ENCODE measurements at regions not wholly inside any gene's neighbourhood (a gene's known extent, or its start where the extent isn't known, plus 50 kb on each side); places are given as distances from the start of the nearest gene placed in this dataset.

DNA sequence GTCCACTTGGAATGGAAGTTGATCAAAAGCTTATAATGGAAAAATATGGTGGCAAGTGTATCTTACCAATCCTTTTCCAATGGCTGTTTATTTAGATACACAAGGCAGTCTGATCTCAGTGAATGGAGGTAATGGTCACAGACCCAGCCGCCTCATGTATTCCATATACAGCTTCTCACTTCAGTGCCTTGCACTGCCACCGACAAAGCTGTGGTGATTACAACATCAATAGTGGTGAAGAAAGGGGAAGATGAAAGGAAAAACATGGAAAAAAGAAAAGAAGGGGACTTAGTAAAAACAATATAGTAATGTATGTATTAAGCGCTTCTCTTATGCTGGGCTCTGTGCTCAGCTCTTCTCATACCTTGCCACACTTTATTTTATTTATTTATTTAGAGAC is 297.3 kb upstream of the RASA1 start:
- H3K36me3 Mint-ChIP-seq (ENCODE audit: low read depth): no peaks in the 10 kb centered on the region
- no peak for ATAC-seq

More for the DNA sequence above, 297.3 kb upstream of the RASA1 start:
- Histone ChIP-seq H3K27me3 (ENCODE audit: insufficient read depth) (no peaks in the 10 kb centered on the region), H3K4me1 (ENCODE audit: insufficient read depth) (no peaks in the 10 kb centered on the region), H2AFZ (no peak overlapping the region), H3K4me2 (no peak overlapping the region), H3K4me3 (no peak overlapping the region), H3K27ac (ENCODE audit: low read depth) (no peak overlapping the region), H3F3A (replicated peaks; ENCODE audit: low read depth) (no peaks in the 10 kb centered on the region), H3K79me2 (replicated peaks; ENCODE audit: insufficient read depth) (no peaks in the 10 kb centered on the region), H3K36me3 (ENCODE audit: insufficient read depth) (no peaks in the 10 kb centered on the region), H4K20me1 (replicated peaks; ENCODE audit: insufficient read depth) (no peaks in the 10 kb centered on the region), H3K9me2 (ENCODE audit: insufficient read depth) (no peaks in the 10 kb centered on the region)
- TF ChIP-seq, protein P1, sequence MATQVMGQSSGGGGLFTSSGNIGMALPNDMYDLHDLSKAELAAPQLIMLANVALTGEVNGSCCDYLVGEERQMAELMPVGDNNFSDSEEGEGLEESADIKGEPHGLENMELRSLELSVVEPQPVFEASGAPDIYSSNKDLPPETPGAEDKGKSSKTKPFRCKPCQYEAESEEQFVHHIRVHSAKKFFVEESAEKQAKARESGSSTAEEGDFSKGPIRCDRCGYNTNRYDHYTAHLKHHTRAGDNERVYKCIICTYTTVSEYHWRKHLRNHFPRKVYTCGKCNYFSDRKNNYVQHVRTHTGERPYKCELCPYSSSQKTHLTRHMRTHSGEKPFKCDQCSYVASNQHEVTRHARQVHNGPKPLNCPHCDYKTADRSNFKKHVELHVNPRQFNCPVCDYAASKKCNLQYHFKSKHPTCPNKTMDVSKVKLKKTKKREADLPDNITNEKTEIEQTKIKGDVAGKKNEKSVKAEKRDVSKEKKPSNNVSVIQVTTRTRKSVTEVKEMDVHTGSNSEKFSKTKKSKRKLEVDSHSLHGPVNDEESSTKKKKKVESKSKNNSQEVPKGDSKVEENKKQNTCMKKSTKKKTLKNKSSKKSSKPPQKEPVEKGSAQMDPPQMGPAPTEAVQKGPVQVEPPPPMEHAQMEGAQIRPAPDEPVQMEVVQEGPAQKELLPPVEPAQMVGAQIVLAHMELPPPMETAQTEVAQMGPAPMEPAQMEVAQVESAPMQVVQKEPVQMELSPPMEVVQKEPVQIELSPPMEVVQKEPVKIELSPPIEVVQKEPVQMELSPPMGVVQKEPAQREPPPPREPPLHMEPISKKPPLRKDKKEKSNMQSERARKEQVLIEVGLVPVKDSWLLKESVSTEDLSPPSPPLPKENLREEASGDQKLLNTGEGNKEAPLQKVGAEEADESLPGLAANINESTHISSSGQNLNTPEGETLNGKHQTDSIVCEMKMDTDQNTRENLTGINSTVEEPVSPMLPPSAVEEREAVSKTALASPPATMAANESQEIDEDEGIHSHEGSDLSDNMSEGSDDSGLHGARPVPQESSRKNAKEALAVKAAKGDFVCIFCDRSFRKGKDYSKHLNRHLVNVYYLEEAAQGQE (IDR thresholded peaks at IDR 0.05; ENCODE audit: unreplicated experiment): no peak
- TF ChIP-seq, protein P2, sequence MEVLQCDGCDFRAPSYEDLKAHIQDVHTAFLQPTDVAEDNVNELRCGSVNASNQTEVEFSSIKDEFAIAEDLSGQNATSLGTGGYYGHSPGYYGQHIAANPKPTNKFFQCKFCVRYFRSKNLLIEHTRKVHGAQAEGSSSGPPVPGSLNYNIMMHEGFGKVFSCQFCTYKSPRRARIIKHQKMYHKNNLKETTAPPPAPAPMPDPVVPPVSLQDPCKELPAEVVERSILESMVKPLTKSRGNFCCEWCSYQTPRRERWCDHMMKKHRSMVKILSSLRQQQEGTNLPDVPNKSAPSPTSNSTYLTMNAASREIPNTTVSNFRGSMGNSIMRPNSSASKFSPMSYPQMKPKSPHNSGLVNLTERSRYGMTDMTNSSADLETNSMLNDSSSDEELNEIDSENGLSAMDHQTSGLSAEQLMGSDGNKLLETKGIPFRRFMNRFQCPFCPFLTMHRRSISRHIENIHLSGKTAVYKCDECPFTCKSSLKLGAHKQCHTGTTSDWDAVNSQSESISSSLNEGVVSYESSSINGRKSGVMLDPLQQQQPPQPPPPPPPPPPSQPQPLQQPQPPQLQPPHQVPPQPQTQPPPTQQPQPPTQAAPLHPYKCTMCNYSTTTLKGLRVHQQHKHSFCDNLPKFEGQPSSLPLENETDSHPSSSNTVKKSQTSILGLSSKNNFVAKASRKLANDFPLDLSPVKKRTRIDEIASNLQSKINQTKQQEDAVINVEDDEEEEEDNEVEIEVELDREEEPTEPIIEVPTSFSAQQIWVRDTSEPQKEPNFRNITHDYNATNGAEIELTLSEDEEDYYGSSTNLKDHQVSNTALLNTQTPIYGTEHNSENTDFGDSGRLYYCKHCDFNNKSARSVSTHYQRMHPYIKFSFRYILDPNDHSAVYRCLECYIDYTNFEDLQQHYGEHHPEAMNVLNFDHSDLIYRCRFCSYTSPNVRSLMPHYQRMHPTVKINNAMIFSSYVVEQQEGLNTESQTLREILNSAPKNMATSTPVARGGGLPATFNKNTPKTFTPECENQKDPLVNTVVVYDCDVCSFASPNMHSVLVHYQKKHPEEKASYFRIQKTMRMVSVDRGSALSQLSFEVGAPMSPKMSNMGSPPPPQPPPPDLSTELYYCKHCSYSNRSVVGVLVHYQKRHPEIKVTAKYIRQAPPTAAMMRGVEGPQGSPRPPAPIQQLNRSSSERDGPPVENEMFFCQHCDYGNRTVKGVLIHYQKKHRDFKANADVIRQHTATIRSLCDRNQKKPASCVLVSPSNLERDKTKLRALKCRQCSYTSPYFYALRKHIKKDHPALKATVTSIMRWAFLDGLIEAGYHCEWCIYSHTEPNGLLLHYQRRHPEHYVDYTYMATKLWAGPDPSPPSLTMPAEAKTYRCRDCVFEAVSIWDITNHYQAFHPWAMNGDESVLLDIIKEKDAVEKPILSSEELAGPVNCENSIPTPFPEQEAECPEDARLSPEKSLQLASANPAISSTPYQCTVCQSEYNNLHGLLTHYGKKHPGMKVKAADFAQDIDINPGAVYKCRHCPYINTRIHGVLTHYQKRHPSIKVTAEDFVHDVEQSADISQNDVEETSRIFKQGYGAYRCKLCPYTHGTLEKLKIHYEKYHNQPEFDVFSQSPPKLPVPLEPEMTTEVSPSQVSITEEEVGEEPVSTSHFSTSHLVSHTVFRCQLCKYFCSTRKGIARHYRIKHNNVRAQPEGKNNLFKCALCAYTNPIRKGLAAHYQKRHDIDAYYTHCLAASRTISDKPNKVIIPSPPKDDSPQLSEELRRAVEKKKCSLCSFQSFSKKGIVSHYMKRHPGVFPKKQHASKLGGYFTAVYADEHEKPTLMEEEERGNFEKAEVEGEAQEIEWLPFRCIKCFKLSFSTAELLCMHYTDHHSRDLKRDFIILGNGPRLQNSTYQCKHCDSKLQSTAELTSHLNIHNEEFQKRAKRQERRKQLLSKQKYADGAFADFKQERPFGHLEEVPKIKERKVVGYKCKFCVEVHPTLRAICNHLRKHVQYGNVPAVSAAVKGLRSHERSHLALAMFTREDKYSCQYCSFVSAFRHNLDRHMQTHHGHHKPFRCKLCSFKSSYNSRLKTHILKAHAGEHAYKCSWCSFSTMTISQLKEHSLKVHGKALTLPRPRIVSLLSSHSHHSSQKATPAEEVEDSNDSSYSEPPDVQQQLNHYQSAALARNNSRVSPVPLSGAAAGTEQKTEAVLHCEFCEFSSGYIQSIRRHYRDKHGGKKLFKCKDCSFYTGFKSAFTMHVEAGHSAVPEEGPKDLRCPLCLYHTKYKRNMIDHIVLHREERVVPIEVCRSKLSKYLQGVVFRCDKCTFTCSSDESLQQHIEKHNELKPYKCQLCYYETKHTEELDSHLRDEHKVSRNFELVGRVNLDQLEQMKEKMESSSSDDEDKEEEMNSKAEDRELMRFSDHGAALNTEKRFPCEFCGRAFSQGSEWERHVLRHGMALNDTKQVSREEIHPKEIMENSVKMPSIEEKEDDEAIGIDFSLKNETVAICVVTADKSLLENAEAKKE (CRISPR knock-in tag; IDR thresholded peaks at IDR 0.05): no peak
- TF ChIP-seq, protein P3, sequence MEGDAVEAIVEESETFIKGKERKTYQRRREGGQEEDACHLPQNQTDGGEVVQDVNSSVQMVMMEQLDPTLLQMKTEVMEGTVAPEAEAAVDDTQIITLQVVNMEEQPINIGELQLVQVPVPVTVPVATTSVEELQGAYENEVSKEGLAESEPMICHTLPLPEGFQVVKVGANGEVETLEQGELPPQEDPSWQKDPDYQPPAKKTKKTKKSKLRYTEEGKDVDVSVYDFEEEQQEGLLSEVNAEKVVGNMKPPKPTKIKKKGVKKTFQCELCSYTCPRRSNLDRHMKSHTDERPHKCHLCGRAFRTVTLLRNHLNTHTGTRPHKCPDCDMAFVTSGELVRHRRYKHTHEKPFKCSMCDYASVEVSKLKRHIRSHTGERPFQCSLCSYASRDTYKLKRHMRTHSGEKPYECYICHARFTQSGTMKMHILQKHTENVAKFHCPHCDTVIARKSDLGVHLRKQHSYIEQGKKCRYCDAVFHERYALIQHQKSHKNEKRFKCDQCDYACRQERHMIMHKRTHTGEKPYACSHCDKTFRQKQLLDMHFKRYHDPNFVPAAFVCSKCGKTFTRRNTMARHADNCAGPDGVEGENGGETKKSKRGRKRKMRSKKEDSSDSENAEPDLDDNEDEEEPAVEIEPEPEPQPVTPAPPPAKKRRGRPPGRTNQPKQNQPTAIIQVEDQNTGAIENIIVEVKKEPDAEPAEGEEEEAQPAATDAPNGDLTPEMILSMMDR (conservative IDR thresholded peaks at IDR 0.05; ENCODE audit: low read depth in 2 of 2): no peak
- TF ChIP-seq ETS1 (IDR thresholded peaks at IDR 0.05) (no peak), ZNF114 (CRISPR knock-in tag; IDR thresholded peaks at IDR 0.05) (no peak), JUNB (IDR thresholded peaks at IDR 0.05; ENCODE audit: unreplicated experiment) (no peak), POLR2AphosphoS5 (IDR thresholded peaks at IDR 0.05; ENCODE audit: low read depth) (no peak), ZNF331 (CRISPR knock-in tag; IDR thresholded peaks at IDR 0.05; ENCODE audit: low read depth) (no peak), EZH2phosphoT487 (IDR thresholded peaks at IDR 0.05; ENCODE audit: unreplicated experiment) (no peak), EZH2 (IDR thresholded peaks at IDR 0.05; ENCODE audit: low read depth, unreplicated experiment) (no peak), STAT1 (IDR thresholded peaks at IDR 0.05; ENCODE audit: unreplicated experiment) (no peak), CREB1 (CRISPR knock-in tag; IDR thresholded peaks at IDR 0.05; ENCODE audit: low read depth) (no peak), NANOG (IDR thresholded peaks at IDR 0.05; ENCODE audit: borderline replicate concordance) (no peak)
- Mint-ChIP-seq H3K4me3 (no peak overlapping the region), H3K27me3 (ENCODE audit: insufficient read depth, low read depth, poor library complexity) (peaks cover 3% of the 10 kb centered on the region), H3K27ac (no peak overlapping the region), H3K9me3 (no peaks in the 10 kb centered on the region), H3K4me1 (peaks cover 6% of the 10 kb centered on the region; the same call in 2 of the 3 replicates)
- DNase-seq (ENCODE audit: low spot score): no peak

Measured in GM23338 (cell line).